Islet of Langerhans (tissue), 1 donor: ENCODE measurements at regions not wholly inside any gene's neighbourhood (a gene's known extent, or its start where the extent isn't known, plus 50 kb on each side); places are given as distances from the start of the nearest gene placed in this dataset.

Source experiments
- FAIRE-seq: peaks from one replicate; lab custom pipeline; 2011; peaks lifted over from hg19 to GRCh38; lab: Jason Lieb, UNC

- FAIRE-seq = no peak
Observed at GRCh38 chr9:80052830-80053229, 481.1 kb downstream of the TLE4 start.

GRCh38 chr9:80049096-80049782 is 477.5 kb downstream of the TLE4 start:
- no peak for FAIRE-seq

GRCh38 chr9:80046481-80046880 is 474.7 kb downstream of the TLE4 start:
- FAIRE-seq = no peak

GRCh38 chr9:80041821-80042220 is 470.1 kb downstream of the TLE4 start:
- FAIRE-seq = no peak

GRCh38 chr9:80040457-80040856 is 468.7 kb downstream of the TLE4 start:
- FAIRE-seq = no peak

- no peak for FAIRE-seq
Observed at GRCh38 chr9:80030801-80031200, 459.0 kb downstream of the TLE4 start.

GRCh38 chr9:80028501-80028900 is 456.7 kb downstream of the TLE4 start:
- FAIRE-seq = no peak

- no peak for FAIRE-seq
Observed at GRCh38 chr9:80025796-80026520, 454.2 kb downstream of the TLE4 start.

- no peak for FAIRE-seq
Observed at GRCh38 chr9:80025131-80025530, 453.4 kb downstream of the TLE4 start.

GRCh38 chr9:80020530-80020929 is 448.8 kb downstream of the TLE4 start:
- no peak for FAIRE-seq

- no peak for FAIRE-seq
Observed at GRCh38 chr9:80020056-80020455, 448.3 kb downstream of the TLE4 start.

GRCh38 chr9:80013891-80014290 is 442.1 kb downstream of the TLE4 start:
- FAIRE-seq = no peak

GRCh38 chr9:80012557-80013330 is 441.0 kb downstream of the TLE4 start:
- FAIRE-seq = no peak

- peak; percentile 58 for FAIRE-seq
Observed at GRCh38 chr9:80009204-80009603, 437.4 kb downstream of the TLE4 start.

GRCh38 chr9:80004714-80005113 is 432.9 kb downstream of the TLE4 start:
- no peak for FAIRE-seq

GRCh38 chr9:79990536-79990935 is 418.8 kb downstream of the TLE4 start:
- no peak for FAIRE-seq

- no peak for FAIRE-seq
Observed at GRCh38 chr9:79989079-79989478, 417.3 kb downstream of the TLE4 start.

- FAIRE-seq = no peak
Observed at GRCh38 chr9:79988126-79988525, 416.4 kb downstream of the TLE4 start.

- FAIRE-seq = no peak
Observed at GRCh38 chr9:79986437-79986836, 414.7 kb downstream of the TLE4 start.

- FAIRE-seq = no peak
Observed at GRCh38 chr9:79985772-79986171, 414.0 kb downstream of the TLE4 start.

- no peak for FAIRE-seq
Observed at GRCh38 chr9:79985264-79985663, 413.5 kb downstream of the TLE4 start.

- no peak for FAIRE-seq
Observed at GRCh38 chr9:79984429-79985067, 412.8 kb downstream of the TLE4 start.

GRCh38 chr9:79980432-79980831 is 408.7 kb downstream of the TLE4 start:
- no peak for FAIRE-seq
